OCI-LY3 (cell line): ENCODE measurements at regions not wholly inside any gene's neighbourhood (a gene's known extent, or its start where the extent isn't known, plus 50 kb on each side); places are given as distances from the start of the nearest gene placed in this dataset.
"Not testable (repeated sequence)": the region's sequence is repeated elsewhere in the genome, so short reads cannot be mapped to it uniquely, and the experiment has no call there.

ENCODE experiments used
- H2AFZ ChIP-seq: fragments of 200-600, 300-600 bp; shearing (Covaris generic); 2 replicates; pipeline ENCODE4 v1.6.0; 2014; ENCODE audit warnings: antibody characterized with exemption, low read depth, low read length
- H3K27ac ChIP-seq: fragments of 200-600, 300-600 bp; sonication (generic); 2 replicates; pipeline ENCODE4 v1.5.1; 2014; ENCODE audit warnings: mild to moderate bottlenecking, low read length, moderate library complexity, mixed read lengths
- H3K27me3 ChIP-seq: fragments of 200-600, 300-600 bp; sonication (generic); 2 replicates; pipeline ENCODE4 v1.6.1; 2014; ENCODE audit warnings: low read depth, low read length, mixed read lengths
- H3K36me3 ChIP-seq: fragments of 200-600, 300-600 bp; sonication (generic); replicated peaks from 2 replicates; pipeline ENCODE3; 2014; ENCODE audit warnings: low read depth, low read length, mixed read lengths
- H3K4me1 ChIP-seq: fragments of 300-600, 200-600 bp; sonication (generic); 2 replicates; pipeline ENCODE4 v1.6.1; 2014; ENCODE audit warnings: low read length, mixed read lengths
- H3K4me2 ChIP-seq: fragments of 200-600, 300-600 bp; sonication (generic); 2 replicates; pipeline ENCODE4 v1.6.1; 2014; ENCODE audit warnings: low read length, mixed read lengths
- H3K4me3 ChIP-seq: fragments of 300-600, 200-600 bp; sonication (generic); 2 replicates; pipeline ENCODE4 v1.5.1; 2014; ENCODE audit warnings: antibody characterized with exemption, mild to moderate bottlenecking, low read length, moderate library complexity
- H3K79me2 ChIP-seq: fragments of 300-600, 200-600 bp; shearing (Covaris generic); 2 replicates; pipeline ENCODE4 v1.6.1; 2014; ENCODE audit warnings: mild to moderate bottlenecking, low read length, mixed read lengths
- H3K9ac ChIP-seq: fragments of 300-600, 200-600 bp; shearing (Covaris generic); 2 replicates; pipeline ENCODE4 v1.6.0; 2014; ENCODE audit warnings: mild to moderate bottlenecking, low read length, moderate library complexity
- H3K9me3 ChIP-seq: fragments of 200-600, 300-600 bp; shearing (Covaris generic); 2 replicates; pipeline ENCODE4 v1.6.1; 2014; ENCODE audit warnings: low read length, mixed read lengths; ENCODE audit not compliant: insufficient read depth
- H4K20me1 ChIP-seq: fragments of 200-600, 300-600 bp; sonication (generic); 2 replicates; pipeline ENCODE4 v1.6.1; 2016; ENCODE audit warnings: low read length, mixed read lengths; ENCODE audit not compliant: insufficient read depth

DNA sequence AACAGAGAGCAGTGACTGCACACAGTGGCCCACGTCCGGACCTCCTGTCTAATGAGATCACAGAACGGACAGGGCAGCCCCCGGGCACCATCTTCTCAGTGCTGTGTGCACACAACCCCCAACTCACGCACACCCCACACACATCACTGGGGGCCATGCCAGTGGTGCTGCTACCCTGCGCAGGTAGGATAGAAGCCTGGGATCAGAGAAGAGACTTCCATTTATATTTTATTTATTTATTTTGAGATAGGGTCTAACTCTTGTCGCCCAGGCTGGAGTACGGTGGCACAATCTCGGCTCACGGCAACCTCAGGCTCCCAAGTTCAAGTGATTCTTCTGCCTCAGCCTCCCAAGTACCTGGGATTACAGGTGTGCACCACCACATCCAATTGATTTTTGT is 71.5 kb upstream of the TNK2 start:
- not testable (repeated sequence) for H3K4me2 ChIP-seq, H3K27me3 ChIP-seq, H3K9ac ChIP-seq, H3K79me2 ChIP-seq, H3K27ac ChIP-seq, H3K9me3 ChIP-seq, H3K4me3 ChIP-seq, H4K20me1 ChIP-seq, H2AFZ ChIP-seq, H3K4me1 ChIP-seq, H3K36me3 ChIP-seq

DNA sequence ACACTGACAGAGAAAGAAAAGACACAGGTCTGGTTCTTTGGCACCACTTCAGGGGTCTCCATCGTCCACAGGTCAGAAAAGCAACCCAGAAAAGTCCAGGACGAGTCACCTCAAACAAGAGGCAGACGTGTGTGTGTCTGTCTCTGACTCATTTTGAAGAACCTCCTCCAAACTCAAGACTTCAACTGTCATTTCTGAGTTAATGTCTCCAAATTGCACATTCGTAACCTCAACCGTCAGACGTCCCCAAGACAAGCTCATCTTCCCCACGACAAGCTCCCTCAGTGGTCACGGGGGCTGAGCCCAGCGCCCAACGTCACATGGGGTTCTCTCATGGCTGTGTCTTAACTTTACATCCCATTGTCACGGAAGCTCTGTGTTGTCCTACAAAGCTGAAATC is 70.2 kb upstream of the TNK2 start:
- H3K36me3 ChIP-seq, H3K27ac ChIP-seq, H3K79me2 ChIP-seq, H3K4me2 ChIP-seq, H3K9ac ChIP-seq, H3K9me3 ChIP-seq, H2AFZ ChIP-seq, H4K20me1 ChIP-seq, H3K4me3 ChIP-seq, H3K27me3 ChIP-seq, H3K4me1 ChIP-seq: not testable (repeated sequence)

DNA sequence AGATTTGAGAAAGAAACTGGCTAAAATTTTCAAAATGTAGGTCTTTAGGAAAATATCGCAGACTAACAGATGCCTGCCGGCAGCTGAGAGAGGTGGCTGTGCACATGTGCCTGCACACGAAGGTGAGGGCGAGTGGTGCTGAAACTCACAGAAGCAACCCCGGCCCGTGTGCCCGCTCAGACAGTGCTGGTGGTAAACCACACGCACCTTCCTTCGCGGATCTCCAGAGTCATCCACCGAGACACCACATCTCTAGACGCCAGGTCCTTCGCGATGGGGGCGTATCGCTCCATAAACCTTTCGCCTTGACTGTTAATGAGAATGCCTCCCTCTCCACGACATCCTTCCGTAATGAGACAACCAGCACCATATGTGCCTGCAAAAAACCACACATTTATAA is 68.5 kb upstream of the TNK2 start:
- H3K9me3 ChIP-seq, H3K36me3 ChIP-seq, H3K4me3 ChIP-seq, H3K27ac ChIP-seq, H3K4me1 ChIP-seq, H4K20me1 ChIP-seq, H2AFZ ChIP-seq, H3K27me3 ChIP-seq, H3K4me2 ChIP-seq, H3K79me2 ChIP-seq, H3K9ac ChIP-seq: not testable (repeated sequence)

DNA sequence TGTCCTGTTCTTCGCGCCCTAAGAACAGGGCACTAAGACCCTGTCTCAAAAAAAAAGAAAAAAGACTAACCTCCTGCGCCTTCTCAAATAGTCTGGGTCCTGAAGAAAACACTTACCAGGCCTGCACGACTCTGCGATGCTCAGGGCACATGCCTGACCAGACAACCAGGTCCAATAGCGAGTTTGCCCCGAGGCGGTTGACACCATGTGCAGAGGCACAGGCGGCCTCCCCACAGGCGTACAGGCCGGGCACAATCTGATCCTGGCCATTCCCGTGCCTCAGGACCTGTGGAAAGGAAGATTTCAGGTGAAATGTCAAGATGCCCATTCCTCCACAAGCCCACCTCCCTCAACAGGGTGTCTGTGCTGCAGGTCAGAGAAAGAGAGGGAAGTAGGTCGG is 65.9 kb upstream of the TNK2 start:
- not testable (repeated sequence) for H2AFZ ChIP-seq, H4K20me1 ChIP-seq, H3K27me3 ChIP-seq, H3K36me3 ChIP-seq, H3K4me1 ChIP-seq, H3K9ac ChIP-seq, H3K27ac ChIP-seq, H3K9me3 ChIP-seq, H3K4me3 ChIP-seq, H3K79me2 ChIP-seq, H3K4me2 ChIP-seq

DNA sequence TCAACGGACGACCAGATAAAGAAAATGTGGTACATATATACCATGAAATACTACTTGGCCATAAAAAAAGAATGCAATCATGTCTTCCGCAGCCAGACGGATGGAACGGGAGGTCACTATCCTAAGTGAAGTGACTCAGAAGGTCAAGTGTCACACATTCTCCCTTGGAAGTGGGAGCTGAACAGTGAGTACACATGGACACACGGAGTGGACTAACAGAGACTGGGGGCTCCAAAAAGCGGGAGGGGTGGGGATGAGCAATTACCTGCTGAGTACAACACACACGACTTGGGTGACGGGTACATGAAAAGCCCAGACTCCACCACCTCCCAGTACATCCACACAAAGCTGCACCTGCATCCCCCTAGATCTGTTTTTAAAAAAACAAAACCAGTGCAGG is 62.5 kb upstream of the TNK2 start:
- not testable (repeated sequence) for H3K27ac ChIP-seq, H4K20me1 ChIP-seq, H3K9ac ChIP-seq, H3K36me3 ChIP-seq, H3K9me3 ChIP-seq, H3K79me2 ChIP-seq, H3K27me3 ChIP-seq, H3K4me2 ChIP-seq, H3K4me1 ChIP-seq, H2AFZ ChIP-seq, H3K4me3 ChIP-seq

DNA sequence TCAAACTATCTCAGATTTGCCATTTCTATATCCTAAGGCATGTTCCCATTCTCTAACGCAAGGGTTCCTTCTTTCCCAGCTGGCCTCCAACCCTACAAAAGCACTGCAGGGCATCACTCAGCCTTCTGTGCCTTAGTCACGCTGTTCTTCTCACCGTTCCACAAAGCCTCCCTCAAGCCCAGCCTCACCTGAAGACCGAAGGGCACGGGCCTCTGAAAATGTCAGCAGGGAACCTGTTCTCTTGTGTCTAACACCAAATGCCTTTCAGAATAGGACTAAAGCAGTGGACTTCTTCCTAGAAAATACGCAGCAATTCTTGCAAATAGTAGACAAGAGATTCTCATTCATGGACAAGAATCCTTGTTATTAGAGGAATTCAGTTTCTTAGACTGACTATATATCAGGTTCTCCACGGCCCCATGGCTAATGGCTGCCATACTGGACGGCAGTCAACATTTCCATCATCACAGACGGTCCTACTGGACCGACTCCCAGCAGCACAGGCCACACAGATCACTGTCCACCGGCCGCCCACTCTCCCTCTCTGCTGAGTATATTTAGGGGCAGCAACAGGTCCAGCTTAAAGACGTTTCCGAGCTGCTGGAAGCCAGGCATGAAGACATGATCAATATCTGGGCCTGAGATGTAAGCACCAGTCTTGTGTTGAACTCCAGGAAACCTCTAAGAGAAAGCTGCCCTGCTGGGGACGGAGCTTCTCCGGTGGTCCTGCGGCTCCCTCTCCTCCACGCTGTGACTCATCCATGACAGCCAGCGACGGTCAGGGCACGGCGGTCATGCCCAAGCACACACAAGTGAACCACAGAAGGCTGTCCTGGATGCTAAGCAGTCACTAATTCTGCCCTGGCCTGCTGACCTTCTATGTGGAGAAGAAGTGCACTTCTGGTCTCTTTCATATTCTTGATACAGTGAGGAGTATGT is 61.8 kb upstream of the TNK2 start:
- H3K36me3 ChIP-seq, result not testable (repeated sequence)

DNA sequence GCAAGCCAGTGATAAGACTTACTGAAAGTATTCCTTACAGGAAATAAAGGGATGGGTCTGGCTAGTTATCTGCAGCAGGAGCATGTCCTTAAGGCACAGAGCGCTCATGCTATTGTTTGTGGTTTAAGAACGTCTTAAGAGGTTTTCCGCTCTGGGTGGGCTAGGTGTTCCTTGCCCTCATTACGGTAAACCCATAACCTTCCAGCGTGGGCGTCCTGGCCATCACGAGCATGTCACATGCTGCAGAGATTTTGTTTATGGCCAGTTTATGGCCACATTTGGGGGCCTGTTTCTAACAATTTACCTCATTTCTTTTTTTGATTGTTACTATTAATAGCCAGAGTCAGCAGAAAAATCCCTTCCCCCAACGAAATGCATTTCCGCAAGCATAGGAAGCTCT is 61.0 kb upstream of the TNK2 start:
- H4K20me1 ChIP-seq, H3K79me2 ChIP-seq, H3K4me1 ChIP-seq, H2AFZ ChIP-seq, H3K9me3 ChIP-seq, H3K4me2 ChIP-seq, H3K27me3 ChIP-seq, H3K36me3 ChIP-seq, H3K27ac ChIP-seq, H3K4me3 ChIP-seq, H3K9ac ChIP-seq: not testable (repeated sequence)

More for the DNA sequence above, 61.8 kb upstream of the TNK2 start:
- H3K4me2 ChIP-seq, H3K4me3 ChIP-seq, H3K9ac ChIP-seq, H3K79me2 ChIP-seq, H3K27ac ChIP-seq, H3K9me3 ChIP-seq, H3K4me1 ChIP-seq, H2AFZ ChIP-seq, H4K20me1 ChIP-seq, H3K27me3 ChIP-seq: not testable (repeated sequence)

DNA sequence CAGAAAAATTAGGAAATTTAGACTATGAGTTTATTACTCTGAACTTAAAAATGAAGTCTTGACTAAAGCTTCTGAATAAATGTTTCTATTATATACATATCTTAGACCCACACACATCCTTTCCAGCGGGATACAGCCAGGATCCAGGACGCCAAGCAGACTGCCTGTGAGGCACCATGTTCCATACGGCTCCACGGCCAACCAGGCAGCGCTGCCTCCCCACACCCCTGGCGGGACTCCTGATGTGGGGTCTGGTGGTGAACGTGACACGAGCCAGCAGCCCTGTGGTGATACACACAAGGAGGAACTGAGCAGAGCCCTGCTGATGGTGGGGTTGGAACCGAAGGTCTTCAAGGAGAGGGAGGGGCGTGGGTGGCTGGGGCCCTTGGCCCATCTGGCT is 59.8 kb upstream of the TNK2 start:
- not testable (repeated sequence) for H3K79me2 ChIP-seq, H3K27ac ChIP-seq, H3K4me3 ChIP-seq, H3K27me3 ChIP-seq, H2AFZ ChIP-seq, H3K4me2 ChIP-seq, H3K9ac ChIP-seq, H3K4me1 ChIP-seq, H3K9me3 ChIP-seq, H4K20me1 ChIP-seq, H3K36me3 ChIP-seq

DNA sequence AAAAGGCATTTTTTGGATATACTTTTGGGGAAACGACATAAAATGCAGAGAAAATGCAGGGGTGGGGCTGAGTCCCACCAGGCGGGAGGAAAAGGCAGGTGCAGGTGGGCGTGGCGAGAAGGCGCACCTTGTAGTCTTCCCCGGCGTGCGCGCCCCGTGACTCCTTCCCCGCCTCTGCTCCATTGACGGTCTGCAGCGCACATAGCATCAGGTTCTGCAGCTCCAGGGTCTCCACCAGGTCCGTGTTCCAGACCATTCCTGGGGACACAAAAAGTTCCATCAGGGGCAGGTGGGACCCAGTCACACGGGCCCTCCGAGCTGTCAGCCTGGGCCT is 59.0 kb upstream of the TNK2 start:
- H3K4me1 ChIP-seq, H3K9me3 ChIP-seq, H3K27ac ChIP-seq, H3K27me3 ChIP-seq, H2AFZ ChIP-seq, H3K79me2 ChIP-seq, H3K4me2 ChIP-seq, H3K9ac ChIP-seq, H4K20me1 ChIP-seq, H3K36me3 ChIP-seq, H3K4me3 ChIP-seq: not testable (repeated sequence)
